ENCODE measurements at regions not wholly inside any gene's neighbourhood (a gene's known extent, or its start where the extent isn't known, plus 50 kb on each side); places are given as distances from the start of the nearest gene placed in this dataset.

GRCh38 chr6:21429291-21429690, 164.3 kb upstream of the SOX4 start:
- CTCF ChIA-PET: no interaction called here
- Mint-ChIP-seq H3K9me3 (peaks cover 3% of the 10 kb centered on the region), H3K27ac (no peak overlapping the region), H3K4me1 (no peaks in the 10 kb centered on the region), H3K4me3 (no peak overlapping the region), H3K36me3 (ENCODE audit: low read depth) (no peaks in the 10 kb centered on the region), H3K27me3 (peaks cover 6% of the 10 kb centered on the region)
- POLR2A ChIA-PET: no interaction called here
- DNase-seq: no peak

GRCh38 chr6:21431526-21431925, 162.0 kb upstream of the SOX4 start:
- Mint-ChIP-seq H3K27ac (no peak overlapping the region), H3K9me3 (peaks cover 3% of the 10 kb centered on the region), H3K4me1 (no peaks in the 10 kb centered on the region), H3K27me3 (peaks cover 10% of the 10 kb centered on the region), H3K4me3 (no peak overlapping the region), H3K36me3 (ENCODE audit: low read depth) (no peaks in the 10 kb centered on the region)
- DNase-seq: no peak
- ChIA-PET CTCF (no interaction called here), POLR2A (no interaction called here)

GRCh38 chr6:21436625-21437024, 156.9 kb upstream of the SOX4 start:
- Mint-ChIP-seq H3K36me3 (ENCODE audit: low read depth) (no peaks in the 10 kb centered on the region), H3K9me3 (no peaks in the 10 kb centered on the region), H3K27ac (no peak overlapping the region), H3K4me1 (peaks cover 26% of the 10 kb centered on the region), H3K27me3 (peaks cover 9% of the 10 kb centered on the region), H3K4me3 (no peak overlapping the region)
- CTCF ChIA-PET: interaction anchor here (0.6 to 1.7 kb wide), 2 partner anchors 13 to 885 kb away, joined by 3 to 5 read pairs; no protein-coding TSS in a partner anchor
- POLR2A ChIA-PET: no interaction called here
- no peak for DNase-seq

GRCh38 chr6:21437581-21437980, 156.0 kb upstream of the SOX4 start:
- DNase-seq: no peak
- no peak overlapping the region for H3K4me3 Mint-ChIP-seq
- ChIA-PET CTCF (interaction anchor here (0.5 to 1.7 kb wide), 3 partner anchors 12 to 884 kb away, joined by 3 to 6 read pairs (median 5); no protein-coding TSS in a partner anchor), POLR2A (no interaction called here)
- no peak overlapping the region for H3K27ac Mint-ChIP-seq
- peaks cover 7% of the 10 kb centered on the region for H3K27me3 Mint-ChIP-seq
- H3K4me1 Mint-ChIP-seq: peaks cover 26% of the 10 kb centered on the region
- H3K36me3 Mint-ChIP-seq (ENCODE audit: low read depth): no peaks in the 10 kb centered on the region
- no peaks in the 10 kb centered on the region for H3K9me3 Mint-ChIP-seq

- H3K27me3 Mint-ChIP-seq: peaks cover 10% of the 10 kb centered on the region
- POLR2A ChIA-PET: no interaction called here
- peak; percentile 32 for DNase-seq
- no peak overlapping the region for H3K4me3 Mint-ChIP-seq
- H3K27ac Mint-ChIP-seq: no peak overlapping the region
- peaks cover 26% of the 10 kb centered on the region for H3K4me1 Mint-ChIP-seq
- no peaks in the 10 kb centered on the region for H3K9me3 Mint-ChIP-seq
- CTCF ChIA-PET: no interaction called here
- H3K36me3 Mint-ChIP-seq (ENCODE audit: low read depth): no peaks in the 10 kb centered on the region
These were observed 155.1 kb upstream of the SOX4 start for GRCh38 chr6:21438237-21438985.

GRCh38 chr6:21438986-21439352, 154.6 kb upstream of the SOX4 start:
- POLR2A ChIA-PET: no interaction called here
- no peak overlapping the region for H3K4me3 Mint-ChIP-seq

GRCh38 chr6:21441386-21441785, 152.2 kb upstream of the SOX4 start:
- H3K27me3 Mint-ChIP-seq: peaks cover 10% of the 10 kb centered on the region
- H3K27ac Mint-ChIP-seq: no peak overlapping the region
- CTCF ChIA-PET: interaction anchor here (1.3 kb wide), 1 partner anchor 27 kb away, joined by 3 read pairs; no protein-coding TSS in a partner anchor
- no peaks in the 10 kb centered on the region for H3K9me3 Mint-ChIP-seq
- H3K36me3 Mint-ChIP-seq (ENCODE audit: low read depth): no peaks in the 10 kb centered on the region
- no peak for DNase-seq
- H3K4me3 Mint-ChIP-seq: no peak overlapping the region
- POLR2A ChIA-PET: no interaction called here
- peaks cover 26% of the 10 kb centered on the region for H3K4me1 Mint-ChIP-seq

More at GRCh38 chr6:21438986-21439352, 154.6 kb upstream of the SOX4 start:
- Mint-ChIP-seq H3K4me1 (peaks cover 26% of the 10 kb centered on the region), H3K36me3 (ENCODE audit: low read depth) (no peaks in the 10 kb centered on the region), H3K27me3 (peaks cover 12% of the 10 kb centered on the region), H3K9me3 (no peaks in the 10 kb centered on the region), H3K27ac (no peak overlapping the region)
- CTCF ChIA-PET: no interaction called here
- no peak for DNase-seq

- ChIA-PET POLR2A (no interaction called here), CTCF (no interaction called here)
- DNase-seq: no peak
- no peaks in the 10 kb centered on the region for H3K36me3 Mint-ChIP-seq (ENCODE audit: low read depth)
- H3K27me3 Mint-ChIP-seq: peaks cover 7% of the 10 kb centered on the region
- no peaks in the 10 kb centered on the region for H3K9me3 Mint-ChIP-seq
- H3K27ac Mint-ChIP-seq: no peak overlapping the region
- H3K4me3 Mint-ChIP-seq: no peak overlapping the region
- H3K4me1 Mint-ChIP-seq: peaks cover 26% of the 10 kb centered on the region
These were observed 150.7 kb upstream of the SOX4 start for GRCh38 chr6:21442874-21443273.

DNA sequence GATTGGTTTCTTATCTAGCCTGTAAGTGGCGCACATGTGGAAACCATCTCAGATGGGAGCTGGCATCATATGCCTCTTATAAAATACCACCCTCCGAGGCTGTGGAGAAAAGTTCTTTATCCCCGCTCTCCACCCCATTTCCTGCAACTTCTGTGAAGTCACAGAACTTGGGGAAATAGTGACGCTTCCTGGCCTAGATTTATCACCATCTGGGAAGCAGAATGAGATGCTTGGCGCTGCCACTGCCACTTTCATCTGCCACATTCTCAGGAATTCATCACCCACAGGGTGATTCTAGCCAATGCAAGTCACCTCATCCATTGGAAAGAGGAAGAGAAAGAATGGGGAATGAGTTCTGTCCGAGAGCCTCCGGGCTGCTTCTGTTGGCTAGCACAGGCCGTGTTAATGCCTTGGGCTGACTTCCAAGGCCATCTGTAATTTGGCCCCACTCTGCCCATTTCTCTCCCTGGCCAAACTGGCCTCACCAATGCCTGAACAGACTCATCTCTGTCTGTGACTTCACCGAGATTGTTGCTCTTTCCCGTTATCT, 148.8 kb upstream of the SOX4 start:
- Mint-ChIP-seq H3K4me3 (no peak overlapping the region), H3K27ac (no peak overlapping the region), H3K4me1 (peaks cover 9% of the 10 kb centered on the region), H3K9me3 (no peaks in the 10 kb centered on the region), H3K36me3 (ENCODE audit: low read depth) (no peaks in the 10 kb centered on the region), H3K27me3 (peaks cover 7% of the 10 kb centered on the region)
- DNase-seq: no peak
- POLR2A ChIA-PET: no interaction called here
- CTCF ChIA-PET: no interaction called here

DNA sequence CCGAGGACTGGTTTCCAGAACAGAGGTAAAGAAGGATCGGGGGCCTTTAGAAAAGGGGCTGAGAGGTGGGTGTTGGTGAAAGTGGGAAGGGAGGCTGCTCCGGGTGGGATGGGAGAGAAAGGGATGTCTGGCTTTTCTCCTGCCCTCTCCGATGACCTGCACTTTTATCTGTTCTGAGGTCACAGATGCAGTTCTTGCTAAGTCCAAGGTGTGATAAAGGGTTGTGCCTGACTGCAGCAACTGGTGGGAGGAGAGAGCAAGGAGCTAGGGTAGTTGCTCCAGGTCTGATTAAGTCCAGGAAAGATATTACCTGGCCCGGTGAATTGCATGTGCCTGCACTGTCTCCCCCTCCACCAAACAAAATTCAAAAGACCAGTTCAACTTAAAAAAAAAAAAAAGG, 145.6 kb upstream of the SOX4 start:
- Mint-ChIP-seq H3K4me1 (no peaks in the 10 kb centered on the region), H3K27ac (no peak overlapping the region), H3K9me3 (no peaks in the 10 kb centered on the region), H3K27me3 (peaks cover 6% of the 10 kb centered on the region), H3K4me3 (no peak overlapping the region), H3K36me3 (ENCODE audit: low read depth) (no peaks in the 10 kb centered on the region)
- CTCF ChIA-PET: interaction anchor here (0.6 kb wide), 1 partner anchor 9 kb away, joined by 3 read pairs; no protein-coding TSS in a partner anchor
- no peak for DNase-seq
- POLR2A ChIA-PET: no interaction called here

DNA sequence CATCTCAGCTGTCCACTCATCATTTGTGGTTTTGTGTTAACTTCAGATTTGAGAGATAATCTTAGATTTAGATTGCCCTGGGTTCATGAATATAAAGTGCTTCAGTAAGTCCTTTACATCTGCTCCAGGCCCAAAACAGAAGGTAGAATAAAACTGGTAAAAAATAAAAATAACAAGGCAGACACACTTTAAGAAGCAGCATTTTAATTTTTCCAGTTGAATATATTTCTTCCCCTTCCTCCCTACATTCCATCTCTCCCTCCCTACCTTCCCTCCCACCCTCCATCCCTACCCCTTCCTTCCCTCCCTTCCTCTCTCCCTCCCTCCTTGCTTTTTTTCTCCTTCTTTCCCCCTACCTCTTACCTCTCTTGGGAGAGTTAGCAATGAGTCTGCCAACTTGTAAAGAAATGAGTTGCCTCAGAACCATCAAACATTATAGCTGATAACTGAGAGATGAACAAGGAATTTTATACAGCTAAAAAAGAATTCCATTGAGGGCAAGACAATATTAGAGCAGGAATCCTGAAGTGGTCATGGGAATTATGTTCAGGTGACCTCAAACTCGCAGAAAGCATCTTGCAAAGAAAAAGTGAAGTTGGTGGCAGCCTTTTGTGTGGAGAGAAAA, 145.0 kb upstream of the SOX4 start:
- no peak for DNase-seq
- no peak overlapping the region for H3K4me3 Mint-ChIP-seq
- H3K36me3 Mint-ChIP-seq (ENCODE audit: low read depth): no peaks in the 10 kb centered on the region
- no peaks in the 10 kb centered on the region for H3K4me1 Mint-ChIP-seq
- H3K27ac Mint-ChIP-seq: no peak overlapping the region
- ChIA-PET POLR2A (no interaction called here), CTCF (interaction anchor here (0.6 to 1.0 kb wide), 2 partner anchors 9 to 10 kb away, joined by 3 read pairs; no protein-coding TSS in a partner anchor)
- H3K27me3 Mint-ChIP-seq: peaks cover 3% of the 10 kb centered on the region
- no peaks in the 10 kb centered on the region for H3K9me3 Mint-ChIP-seq

- POLR2A ChIA-PET: no interaction called here
- Mint-ChIP-seq H3K27me3 (no peaks in the 10 kb centered on the region), H3K4me1 (no peaks in the 10 kb centered on the region), H3K9me3 (no peaks in the 10 kb centered on the region), H3K4me3 (no peak overlapping the region), H3K27ac (no peak overlapping the region), H3K36me3 (ENCODE audit: low read depth) (no peaks in the 10 kb centered on the region)
- DNase-seq: no peak
- CTCF ChIA-PET: interaction anchor here (0.9 kb wide), 1 partner anchor 13 kb away, joined by 3 read pairs; no protein-coding TSS in a partner anchor
These were observed 143.4 kb upstream of the SOX4 start for GRCh38 chr6:21450149-21450548.

GRCh38 chr6:21450628-21451027, 142.9 kb upstream of the SOX4 start:
- Mint-ChIP-seq H3K9me3 (no peaks in the 10 kb centered on the region), H3K4me3 (no peak overlapping the region), H3K4me1 (no peaks in the 10 kb centered on the region), H3K27ac (no peak overlapping the region), H3K36me3 (ENCODE audit: low read depth) (no peaks in the 10 kb centered on the region), H3K27me3 (no peaks in the 10 kb centered on the region)
- DNase-seq: no peak
- ChIA-PET POLR2A (no interaction called here), CTCF (no interaction called here)
